Transverse colon (tissue), 4 donors: ENCODE measurements at regions not wholly inside any gene's neighbourhood (a gene's known extent, or its start where the extent isn't known, plus 50 kb on each side); places are given as distances from the start of the nearest gene placed in this dataset.

Experiments used
- POLR2AphosphoS5 ChIP-seq, 3 donors: sonication (generic); formaldehyde crosslinking; IDR thresholded peaks; one replicate each; pipeline ENCODE4 v1.6.1; 2016; ENCODE audit warnings: antibody characterized with exemption in 3 of 3
- TF ChIP-seq, protein P1 (sequence below), 5 experiments: fragments of 200-600 bp in 3 of 5; fragments of 450-650 bp in 2 of 5; sonication (generic) in 3 of 5; IDR thresholded peaks; 1 replicate in 2 of 5; 2 replicates in 3 of 5; pipeline ENCODE4 v1.5.1; 2016 to 2017; ENCODE audit warnings: antibody characterized with exemption in 5 of 5, inconsistent platforms in 3 of 5, mild to moderate bottlenecking in 2 of 5, moderate library complexity in 1 of 5

DNA sequence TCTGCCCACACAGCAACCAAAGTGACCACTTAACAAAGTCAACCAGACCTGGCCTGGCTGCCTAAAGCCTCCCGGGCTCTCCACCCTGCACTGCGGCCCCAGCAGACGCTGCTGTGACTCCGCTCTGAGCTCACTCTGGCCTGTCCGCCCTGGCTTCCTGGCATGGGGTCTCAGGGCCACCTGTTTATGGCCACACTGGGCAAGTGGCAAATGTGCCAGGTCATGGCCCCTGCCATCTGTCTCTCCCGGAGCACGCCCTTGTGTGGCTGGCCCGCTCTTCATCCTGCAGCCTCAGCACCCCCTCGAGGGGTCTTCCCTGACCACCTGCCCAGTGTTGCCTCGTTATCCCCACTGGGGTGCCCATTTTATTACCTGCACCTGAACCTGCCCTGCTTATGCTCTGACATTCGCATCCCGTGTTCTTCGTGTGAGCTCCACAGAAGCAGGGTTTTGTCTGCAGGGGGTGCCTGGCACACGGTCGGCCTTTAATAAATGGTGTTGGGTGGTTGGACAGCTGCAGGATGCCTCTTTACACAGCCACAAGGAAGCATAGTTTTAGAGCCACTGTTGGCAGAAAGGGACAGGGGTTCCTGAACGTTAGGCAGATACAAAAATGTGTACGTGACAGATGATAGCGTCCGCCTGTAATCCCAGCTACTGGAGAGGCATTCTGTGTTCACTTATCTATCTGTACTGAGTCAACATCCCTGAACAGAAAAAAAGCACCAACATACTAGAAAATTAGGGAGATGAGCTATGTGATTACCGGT lies 785.6 kb downstream of the TBC1D22A start:
- no peak for TF ChIP-seq POLR2AphosphoS5 (IDR thresholded peaks at IDR 0.05)
- TF ChIP-seq, protein P1, sequence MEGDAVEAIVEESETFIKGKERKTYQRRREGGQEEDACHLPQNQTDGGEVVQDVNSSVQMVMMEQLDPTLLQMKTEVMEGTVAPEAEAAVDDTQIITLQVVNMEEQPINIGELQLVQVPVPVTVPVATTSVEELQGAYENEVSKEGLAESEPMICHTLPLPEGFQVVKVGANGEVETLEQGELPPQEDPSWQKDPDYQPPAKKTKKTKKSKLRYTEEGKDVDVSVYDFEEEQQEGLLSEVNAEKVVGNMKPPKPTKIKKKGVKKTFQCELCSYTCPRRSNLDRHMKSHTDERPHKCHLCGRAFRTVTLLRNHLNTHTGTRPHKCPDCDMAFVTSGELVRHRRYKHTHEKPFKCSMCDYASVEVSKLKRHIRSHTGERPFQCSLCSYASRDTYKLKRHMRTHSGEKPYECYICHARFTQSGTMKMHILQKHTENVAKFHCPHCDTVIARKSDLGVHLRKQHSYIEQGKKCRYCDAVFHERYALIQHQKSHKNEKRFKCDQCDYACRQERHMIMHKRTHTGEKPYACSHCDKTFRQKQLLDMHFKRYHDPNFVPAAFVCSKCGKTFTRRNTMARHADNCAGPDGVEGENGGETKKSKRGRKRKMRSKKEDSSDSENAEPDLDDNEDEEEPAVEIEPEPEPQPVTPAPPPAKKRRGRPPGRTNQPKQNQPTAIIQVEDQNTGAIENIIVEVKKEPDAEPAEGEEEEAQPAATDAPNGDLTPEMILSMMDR (IDR thresholded peaks at IDR 0.05): no peak
